GM11168 (cell line): ENCODE measurements at regions not wholly inside any gene's neighbourhood (a gene's known extent, or its start where the extent isn't known, plus 50 kb on each side); places are given as distances from the start of the nearest gene placed in this dataset.

ENCODE experiments used
- in situ Hi-C: fragments of 300-500 bp; cut with MboI; formaldehyde crosslinking; loops from one replicate; pipeline ENCODE4 v1.12.0; 2022; ENCODE audit warnings: low sequenced_read_pairs; ENCODE audit not compliant: unreplicated experiment

GRCh38 chr5:74153255-74153790 is 487.2 kb downstream of the ENC1 start:
- in situ Hi-C loops = no loop called here

- in situ Hi-C loops = no loop called here
These were observed 487.8 kb downstream of the ENC1 start for GRCh38 chr5:74152625-74153254.

GRCh38 chr5:74152136-74152535 is 488.4 kb downstream of the ENC1 start:
- in situ Hi-C loops = no loop called here

- in situ Hi-C loops = no loop called here
These were observed 491.1 kb downstream of the ENC1 start for GRCh38 chr5:74149395-74149794.

- in situ Hi-C loops = no loop called here
These were observed 492.2 kb downstream of the ENC1 start for GRCh38 chr5:74148321-74148720.

GRCh38 chr5:74146796-74147195 is 493.7 kb downstream of the ENC1 start:
- in situ Hi-C loops = no loop called here

- in situ Hi-C loops = no loop called here
These were observed 494.6 kb downstream of the ENC1 start for GRCh38 chr5:74145951-74146350.

- in situ Hi-C loops = no loop called here
These were observed 496.7 kb downstream of the ENC1 start for GRCh38 chr5:74143721-74144330.

- in situ Hi-C loops = no loop called here
These were observed 497.4 kb downstream of the ENC1 start for GRCh38 chr5:74143151-74143550.

- in situ Hi-C loops = no loop called here
These were observed 499.5 kb downstream of the ENC1 start for GRCh38 chr5:74141053-74141452.

GRCh38 chr5:74140409-74140808 is 500.1 kb downstream of the ENC1 start:
- in situ Hi-C loops = no loop called here

GRCh38 chr5:74139589-74139988 is 500.9 kb downstream of the ENC1 start:
- in situ Hi-C loops = no loop called here

- in situ Hi-C loops = no loop called here
These were observed 501.8 kb downstream of the ENC1 start for GRCh38 chr5:74138721-74139120.

- in situ Hi-C loops = no loop called here
These were observed 504.2 kb downstream of the ENC1 start for GRCh38 chr5:74136276-74136825.

- in situ Hi-C loops = no loop called here
These were observed 505.5 kb downstream of the ENC1 start for GRCh38 chr5:74135033-74135432.

- in situ Hi-C loops = no loop called here
These were observed 506.5 kb downstream of the ARHGEF28 start for GRCh38 chr5:74132485-74132884.

- in situ Hi-C loops = no loop called here
These were observed 505.3 kb downstream of the ARHGEF28 start for GRCh38 chr5:74131250-74131649.

- in situ Hi-C loops = no loop called here
These were observed 504.3 kb downstream of the ARHGEF28 start for GRCh38 chr5:74130155-74130897.

- in situ Hi-C loops = no loop called here
These were observed 501.7 kb downstream of the ARHGEF28 start for GRCh38 chr5:74127381-74128320.

GRCh38 chr5:74126294-74126693 is 500.3 kb downstream of the ARHGEF28 start:
- in situ Hi-C loops = no loop called here
